ENCODE measurements at regions not wholly inside any gene's neighbourhood (a gene's known extent, or its start where the extent isn't known, plus 50 kb on each side); places are given as distances from the start of the nearest gene placed in this dataset.

- TF ChIP-seq CTCF (IDR thresholded peaks at IDR 0.05; ENCODE audit: low read length) = no peak
- TF ChIP-seq EZH2 (IDR thresholded peaks at IDR 0.05; ENCODE audit: borderline replicate concordance, low read length) = no peak
- Histone ChIP-seq H3K9me3 (ENCODE audit: low read length) (no peaks in the 10 kb centered on the region), H2AFZ (ENCODE audit: low read length) (no peak overlapping the region), H4K20me1 (ENCODE audit: insufficient read depth, low read length) (no peaks in the 10 kb centered on the region), H3F3A (ENCODE audit: insufficient read depth, low read length) (no peaks in the 10 kb centered on the region), H3K4me1 (ENCODE audit: insufficient read depth, low read length, severe bottlenecking) (no peaks in the 10 kb centered on the region), H3K9ac (ENCODE audit: low read length) (no peak overlapping the region), H3K27ac (ENCODE audit: low read depth, low read length, poor library complexity, severe bottlenecking) (no peak overlapping the region), H3K36me3 (ENCODE audit: insufficient read depth, low read length) (no peaks in the 10 kb centered on the region), H3K4me2 (ENCODE audit: low read length) (no peak overlapping the region), H3K79me2 (ENCODE audit: insufficient read depth, low read length) (no peaks in the 10 kb centered on the region), H3K4me3 (ENCODE audit: low read depth, low read length, poor library complexity, severe bottlenecking) (no peak overlapping the region), H3K27me3 (ENCODE audit: insufficient read depth, low read length) (no peaks in the 10 kb centered on the region), H3K9me2 (ENCODE audit: low read depth, low read length) (no peaks in the 10 kb centered on the region)
Observed at GRCh38 chr12:4194668-4195067, 78.9 kb upstream of the CCND2 start.

GRCh38 chr12:4193821-4194220 is 79.7 kb upstream of the CCND2 start:
- H3K4me2 ChIP-seq (ENCODE audit: low read length) = no peak overlapping the region
- H3K9ac ChIP-seq (ENCODE audit: low read length) = no peak overlapping the region
- no peaks in the 10 kb centered on the region for H4K20me1 ChIP-seq (ENCODE audit: insufficient read depth, low read length)
- H3K9me3 ChIP-seq (ENCODE audit: low read length) = no peaks in the 10 kb centered on the region
- H3K27me3 ChIP-seq (ENCODE audit: insufficient read depth, low read length) = no peaks in the 10 kb centered on the region
- no peaks in the 10 kb centered on the region for H3K36me3 ChIP-seq (ENCODE audit: insufficient read depth, low read length)
- no peak overlapping the region for H2AFZ ChIP-seq (ENCODE audit: low read length)
- H3K4me1 ChIP-seq (ENCODE audit: insufficient read depth, low read length, severe bottlenecking) = no peaks in the 10 kb centered on the region
- H3F3A ChIP-seq (ENCODE audit: insufficient read depth, low read length) = no peaks in the 10 kb centered on the region
- no peak overlapping the region for H3K27ac ChIP-seq (ENCODE audit: low read depth, low read length, poor library complexity, severe bottlenecking)
- no peaks in the 10 kb centered on the region for H3K9me2 ChIP-seq (ENCODE audit: low read depth, low read length)
- H3K79me2 ChIP-seq (ENCODE audit: insufficient read depth, low read length) = no peaks in the 10 kb centered on the region
- no peak for TF ChIP-seq CTCF (IDR thresholded peaks at IDR 0.05; ENCODE audit: low read length)
- no peak for TF ChIP-seq EZH2 (IDR thresholded peaks at IDR 0.05; ENCODE audit: borderline replicate concordance, low read length)
- H3K4me3 ChIP-seq (ENCODE audit: low read depth, low read length, poor library complexity, severe bottlenecking) = no peak overlapping the region

GRCh38 chr12:4191642-4192041 is 81.9 kb upstream of the CCND2 start:
- H2AFZ ChIP-seq (ENCODE audit: low read length) = no peak overlapping the region
- no peaks in the 10 kb centered on the region for H3K9me3 ChIP-seq (ENCODE audit: low read length)

More at GRCh38 chr12:4191642-4192041, 81.9 kb upstream of the CCND2 start:
- no peak overlapping the region for H3K9ac ChIP-seq (ENCODE audit: low read length)
- no peak overlapping the region for H3K27ac ChIP-seq (ENCODE audit: low read depth, low read length, poor library complexity, severe bottlenecking)
- no peaks in the 10 kb centered on the region for H3K36me3 ChIP-seq (ENCODE audit: insufficient read depth, low read length)
- no peaks in the 10 kb centered on the region for H3K79me2 ChIP-seq (ENCODE audit: insufficient read depth, low read length)
- no peaks in the 10 kb centered on the region for H3K27me3 ChIP-seq (ENCODE audit: insufficient read depth, low read length)
- H3K4me1 ChIP-seq (ENCODE audit: insufficient read depth, low read length, severe bottlenecking) = no peaks in the 10 kb centered on the region
- no peak overlapping the region for H3K4me2 ChIP-seq (ENCODE audit: low read length)
- H3F3A ChIP-seq (ENCODE audit: insufficient read depth, low read length) = no peaks in the 10 kb centered on the region
- H3K4me3 ChIP-seq (ENCODE audit: low read depth, low read length, poor library complexity, severe bottlenecking) = no peak overlapping the region
- H4K20me1 ChIP-seq (ENCODE audit: insufficient read depth, low read length) = no peaks in the 10 kb centered on the region
- H3K9me2 ChIP-seq (ENCODE audit: low read depth, low read length) = no peaks in the 10 kb centered on the region
- no peak for TF ChIP-seq CTCF (IDR thresholded peaks at IDR 0.05; ENCODE audit: low read length)
- no peak for TF ChIP-seq EZH2 (IDR thresholded peaks at IDR 0.05; ENCODE audit: borderline replicate concordance, low read length)

Data from OCI-LY1 (cell line).